GM12801 (cell line): ENCODE measurements at regions not wholly inside any gene's neighbourhood (a gene's known extent, or its start where the extent isn't known, plus 50 kb on each side); places are given as distances from the start of the nearest gene placed in this dataset.

Experiments
- TF ChIP-seq, protein P1 (sequence below): IDR thresholded peaks from one replicate; pipeline ENCODE4 v1.5.1; 2011; ENCODE audit warnings: control low read depth; ENCODE audit not compliant: insufficient read length; ENCODE audit errors: extremely low read depth

DNA sequence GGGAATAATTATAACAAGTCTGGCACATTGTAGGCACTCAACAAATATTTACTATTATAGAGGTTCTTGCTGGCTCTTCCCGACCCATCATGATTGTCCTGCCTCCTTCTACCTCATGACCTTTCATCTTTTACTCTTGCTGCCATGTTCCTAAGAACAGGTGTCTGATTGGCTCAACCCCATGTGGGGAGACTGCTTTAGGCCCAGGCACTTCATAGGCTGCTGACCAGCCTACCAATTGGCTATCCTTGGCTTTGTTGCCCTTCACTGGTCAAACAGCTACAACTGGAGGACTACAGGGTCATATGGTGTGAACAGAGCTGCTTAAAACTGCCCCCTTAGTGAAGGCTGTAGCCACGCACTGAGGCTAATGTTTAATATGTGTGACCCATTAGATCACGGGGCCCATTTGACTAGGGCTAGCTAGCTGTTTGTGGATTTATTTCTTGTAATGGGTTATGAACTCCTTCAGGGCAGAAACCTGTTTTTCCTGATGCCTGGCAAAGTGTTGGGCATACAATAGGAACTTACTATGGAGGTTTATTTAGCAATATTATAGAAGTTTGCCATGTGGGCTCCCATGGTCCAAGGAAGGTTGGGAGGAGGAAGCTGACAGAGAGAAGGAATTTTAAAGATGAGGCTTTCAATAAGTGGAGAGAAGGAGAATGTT lies 239.9 kb upstream of the TBC1D5 start:
- TF ChIP-seq, protein P1, sequence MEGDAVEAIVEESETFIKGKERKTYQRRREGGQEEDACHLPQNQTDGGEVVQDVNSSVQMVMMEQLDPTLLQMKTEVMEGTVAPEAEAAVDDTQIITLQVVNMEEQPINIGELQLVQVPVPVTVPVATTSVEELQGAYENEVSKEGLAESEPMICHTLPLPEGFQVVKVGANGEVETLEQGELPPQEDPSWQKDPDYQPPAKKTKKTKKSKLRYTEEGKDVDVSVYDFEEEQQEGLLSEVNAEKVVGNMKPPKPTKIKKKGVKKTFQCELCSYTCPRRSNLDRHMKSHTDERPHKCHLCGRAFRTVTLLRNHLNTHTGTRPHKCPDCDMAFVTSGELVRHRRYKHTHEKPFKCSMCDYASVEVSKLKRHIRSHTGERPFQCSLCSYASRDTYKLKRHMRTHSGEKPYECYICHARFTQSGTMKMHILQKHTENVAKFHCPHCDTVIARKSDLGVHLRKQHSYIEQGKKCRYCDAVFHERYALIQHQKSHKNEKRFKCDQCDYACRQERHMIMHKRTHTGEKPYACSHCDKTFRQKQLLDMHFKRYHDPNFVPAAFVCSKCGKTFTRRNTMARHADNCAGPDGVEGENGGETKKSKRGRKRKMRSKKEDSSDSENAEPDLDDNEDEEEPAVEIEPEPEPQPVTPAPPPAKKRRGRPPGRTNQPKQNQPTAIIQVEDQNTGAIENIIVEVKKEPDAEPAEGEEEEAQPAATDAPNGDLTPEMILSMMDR: no peak

DNA sequence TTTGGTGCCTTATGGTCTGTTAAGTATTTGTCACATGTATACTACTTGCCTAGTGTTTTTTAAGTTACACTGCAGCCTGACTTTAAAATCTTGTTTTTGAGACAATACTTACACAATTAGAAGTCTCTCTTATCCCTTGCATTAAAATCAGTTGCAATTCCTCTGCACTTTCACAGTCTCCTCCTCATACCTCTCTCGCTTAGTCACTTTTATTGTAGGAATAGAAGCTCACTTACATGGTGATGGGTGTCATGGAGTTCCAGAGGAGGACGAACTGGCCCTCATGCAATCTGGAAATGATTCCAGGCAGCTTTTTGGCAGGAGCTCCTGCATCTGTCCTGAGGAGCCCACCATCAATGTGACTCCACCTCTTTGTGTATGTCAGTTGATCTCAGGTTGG lies 238.4 kb upstream of the TBC1D5 start:
- TF ChIP-seq, protein P1: no peak

DNA sequence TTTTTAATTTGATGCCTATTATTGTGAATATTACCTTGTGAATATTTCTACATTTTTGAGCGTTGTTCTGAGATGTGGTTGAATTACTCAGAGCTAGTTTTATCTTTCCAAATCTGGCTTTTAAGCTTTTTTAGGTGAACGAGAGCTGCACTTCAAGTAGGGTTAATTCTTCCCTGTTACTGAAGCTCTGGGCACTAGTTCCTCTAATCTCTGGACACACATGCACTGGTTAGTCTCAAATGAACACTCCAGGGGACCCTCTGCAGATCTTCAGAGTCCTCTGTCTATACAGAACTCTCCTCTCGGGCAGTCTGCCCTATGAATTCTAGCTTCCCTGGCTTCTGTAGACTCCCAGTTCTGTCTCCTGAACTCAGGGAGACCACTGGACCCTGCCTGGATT lies 237.5 kb upstream of the TBC1D5 start:
- TF ChIP-seq, protein P1: no peak

DNA sequence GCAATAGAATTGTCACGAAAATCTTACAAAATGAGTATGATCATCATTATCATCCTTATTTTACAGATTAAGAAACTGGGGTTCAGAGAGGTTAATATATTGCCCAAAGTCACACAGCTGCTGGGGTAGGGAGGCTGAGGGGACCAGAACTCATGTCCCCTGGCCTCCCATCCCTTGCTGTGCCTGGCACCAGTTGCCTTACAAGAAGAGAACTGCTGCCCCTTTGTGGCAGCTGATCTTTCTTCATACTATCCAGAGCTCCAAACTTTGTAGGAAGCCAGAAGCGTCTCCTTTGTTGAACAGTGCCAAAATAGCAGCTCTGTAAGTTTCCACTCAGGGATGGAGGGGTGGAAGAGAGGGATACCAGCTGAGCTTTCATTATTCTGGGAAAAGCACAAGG lies 236.8 kb upstream of the TBC1D5 start:
- TF ChIP-seq, protein P1: no peak

DNA sequence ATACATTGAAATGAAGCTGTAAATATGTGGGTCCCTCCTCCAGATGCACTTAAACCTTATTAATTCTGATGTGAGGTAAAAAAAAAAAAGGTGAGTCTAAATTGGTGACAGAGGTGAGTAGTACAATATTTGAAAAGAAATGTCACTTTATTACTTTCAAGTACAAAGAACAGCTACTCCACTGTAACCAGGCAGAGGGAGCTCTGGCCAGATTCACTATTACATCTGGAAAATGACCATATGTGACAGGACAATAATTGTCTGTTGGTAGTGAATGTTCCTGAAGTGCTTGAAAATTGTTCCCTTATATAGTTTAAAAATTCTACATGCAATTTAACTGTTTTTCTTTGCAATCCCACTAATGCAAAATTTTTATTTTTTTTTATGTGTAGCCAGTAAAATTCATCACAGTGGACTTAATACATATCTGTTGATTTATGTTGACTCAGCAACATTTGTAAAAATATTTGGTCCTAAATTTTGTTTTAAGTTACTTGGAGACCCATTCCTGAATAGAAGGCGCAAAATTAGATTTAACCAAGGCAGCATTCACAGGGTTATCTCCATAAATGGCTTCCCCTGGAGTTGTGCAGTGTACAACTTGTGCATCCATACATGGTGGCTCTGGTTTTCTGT lies 231.9 kb upstream of the TBC1D5 start:
- TF ChIP-seq, protein P1: no peak

DNA sequence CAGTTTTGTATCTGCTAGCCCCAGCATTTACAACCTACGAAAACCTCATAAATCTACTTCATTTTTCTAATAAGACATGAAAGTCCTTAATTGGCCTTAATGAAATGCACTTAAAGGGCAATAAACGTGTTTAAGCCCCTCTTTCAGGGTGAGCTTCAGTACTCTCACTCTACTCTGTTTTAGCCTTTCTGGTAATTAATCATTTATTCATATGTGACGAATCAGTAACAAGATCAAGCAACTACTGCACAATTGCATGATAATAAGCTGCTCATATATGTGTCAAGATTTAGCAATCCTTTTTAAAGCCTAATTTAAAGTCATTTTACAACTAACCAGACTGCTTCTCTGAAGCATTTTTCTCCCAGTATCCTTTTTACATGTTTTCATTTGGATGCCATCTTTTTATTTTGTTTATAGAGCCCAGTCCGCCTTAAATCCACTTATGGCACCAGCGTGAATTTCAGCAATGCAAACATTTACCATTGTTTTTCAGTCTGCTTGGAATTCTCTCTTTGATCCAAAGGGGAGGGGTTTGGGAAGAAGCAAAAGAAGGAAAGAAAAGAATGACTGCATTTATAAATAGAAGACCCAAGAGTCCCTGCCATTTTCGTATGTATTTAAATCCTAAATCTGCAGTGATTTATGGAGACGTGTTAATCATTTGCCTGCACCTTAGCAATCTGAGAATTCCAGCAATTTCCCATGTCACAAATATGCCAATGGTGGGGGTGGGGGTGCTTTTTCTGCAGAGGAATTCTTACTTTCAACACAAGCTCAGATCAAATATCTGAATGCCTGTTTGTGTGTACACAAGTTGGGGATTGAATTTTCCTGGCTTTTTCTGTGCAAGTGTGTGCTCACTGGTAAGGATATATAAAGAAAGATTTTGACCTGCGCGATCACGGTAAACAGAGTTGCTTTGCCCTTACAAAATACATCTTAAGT lies 230.8 kb upstream of the TBC1D5 start:
- TF ChIP-seq, protein P1: no peak

DNA sequence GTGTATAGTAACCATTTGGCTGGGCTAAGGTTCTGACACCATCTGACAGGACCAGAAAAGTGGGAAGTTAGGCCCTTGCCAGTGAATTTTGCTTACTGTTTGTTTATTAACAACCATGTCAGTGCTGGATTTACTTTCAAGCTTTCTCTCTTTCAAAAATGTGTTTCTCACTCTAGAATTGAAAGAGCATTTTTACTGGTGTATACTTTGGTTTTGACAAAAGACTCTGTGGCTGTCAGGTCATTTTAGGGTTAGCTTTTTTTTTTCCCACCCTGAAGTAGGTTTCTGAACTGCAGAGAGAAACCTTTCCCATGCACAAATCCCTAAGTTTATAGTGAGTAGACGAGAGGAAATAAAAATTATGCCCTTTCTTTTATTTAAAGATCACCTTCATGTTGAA lies 230.0 kb upstream of the TBC1D5 start:
- TF ChIP-seq, protein P1: no peak
